ENCODE measurements at regions not wholly inside any gene's neighbourhood (a gene's known extent, or its start where the extent isn't known, plus 50 kb on each side); places are given as distances from the start of the nearest gene placed in this dataset.

GRCh38 chr2:65514555-65515195, 82.3 kb upstream of the SPRED2 start:
- TF ChIP-seq CTCF (IDR thresholded peaks at IDR 0.05; ENCODE audit: low read length) = no peak
- no peak for TF ChIP-seq EZH2 (optimal IDR thresholded peaks at IDR 0.05; ENCODE audit: low read depth, low read length)
